Natural killer cell treated with Interleukin-12 subunit alpha and Interleukin-12 subunit beta and Interleukin-15 and Interleukin-18, amount 100 ng/mL, for 72 hours (primary cell): ENCODE measurements at regions not wholly inside any gene's neighbourhood (a gene's known extent, or its start where the extent isn't known, plus 50 kb on each side); places are given as distances from the start of the nearest gene placed in this dataset.
A peak's percentile ranks its signal among the peaks of the same experiment; 100 is the strongest.

Experiments
- ATAC-seq, 2 donors: fragments of 150-1000 bp; cut with Tn5 transposase in 1 of 2; sonication (Bioruptor Pico), chemical (Tn5 transposase) in 1 of 2; 2 replicates each; pipeline ENCODE4 v1.10.0; 2021
- DNase-seq: peaks from one replicate; pipeline ENCODE4 v3.0.0; 2022; ENCODE audit warnings: low spot score
- H3K27ac Mint-ChIP-seq, 2 donors: 1 replicate in 1 of 2; 2 replicates in 1 of 2; pipeline ENCODE4 v1.8.0; 2022; ENCODE audit warnings: mixed read lengths in 2 of 2, mild to moderate bottlenecking in 1 of 2, moderate library complexity in 1 of 2
- H3K27me3 Mint-ChIP-seq, 2 donors: 1 replicate in 1 of 2; 2 replicates in 1 of 2; pipeline ENCODE4 v1.8.0; 2022; ENCODE audit warnings: mixed read lengths in 2 of 2
- H3K36me3 Mint-ChIP-seq: one replicate; pipeline ENCODE4 v1.8.0; 2022; ENCODE audit warnings: mixed read lengths
- H3K4me1 Mint-ChIP-seq, 2 donors: 1 replicate in 1 of 2; 2 replicates in 1 of 2; pipeline ENCODE4 v1.8.0; 2022; ENCODE audit warnings: low read depth in 2 of 2, mixed read lengths in 2 of 2, mild to moderate bottlenecking in 1 of 2
- H3K4me3 Mint-ChIP-seq: one replicate; pipeline ENCODE4 v1.8.0; 2022; ENCODE audit warnings: mixed read lengths
- H3K9me3 Mint-ChIP-seq: 2 replicates; pipeline ENCODE4 v1.8.0; 2022; ENCODE audit warnings: mixed read lengths

- H3K27ac Mint-ChIP-seq = no peak overlapping the region
- ATAC-seq (no peak), DNase-seq (no peak)
- peaks cover 4% of the 10 kb centered on the region for H3K9me3 Mint-ChIP-seq
- no peak overlapping the region for H3K4me3 Mint-ChIP-seq
- H3K36me3 Mint-ChIP-seq = peaks cover 6% of the 10 kb centered on the region
- H3K4me1 Mint-ChIP-seq = peaks cover 3 to 8% of the 10 kb centered on the region in 2 donors
- peaks cover 21 to 22% of the 10 kb centered on the region in 2 donors for H3K27me3 Mint-ChIP-seq
These were observed 130.7 kb upstream of the KLF7 start for GRCh38 chr2:207296265-207296948.

GRCh38 chr2:207300817-207301216 lies 135.1 kb upstream of the KLF7 start:
- no peaks in the 10 kb centered on the region for H3K4me1 Mint-ChIP-seq

GRCh38 chr2:207304761-207305160 lies 139.0 kb upstream of the KLF7 start:
- Mint-ChIP-seq H3K9me3 (no peaks in the 10 kb centered on the region), H3K36me3 (no peaks in the 10 kb centered on the region), H3K27me3 (peaks cover 12 to 33% of the 10 kb centered on the region in 2 donors), H3K4me1 (peaks cover 0 to 7% of the 10 kb centered on the region in 2 donors), H3K4me3 (no peak overlapping the region), H3K27ac (no peak overlapping the region)
- ATAC-seq (no peak), DNase-seq (no peak)

More at GRCh38 chr2:207300817-207301216, 135.1 kb upstream of the KLF7 start:
- no peaks in the 10 kb centered on the region for H3K36me3 Mint-ChIP-seq
- H3K4me3 Mint-ChIP-seq = no peak overlapping the region
- peaks cover 16 to 41% of the 10 kb centered on the region in 2 donors for H3K27me3 Mint-ChIP-seq
- H3K9me3 Mint-ChIP-seq = no peaks in the 10 kb centered on the region
- DNase-seq (no peak), ATAC-seq (no peak)
- no peak overlapping the region for H3K27ac Mint-ChIP-seq

GRCh38 chr2:207308519-207309224 lies 142.9 kb upstream of the KLF7 start:
- no peak overlapping the region for H3K4me3 Mint-ChIP-seq
- ATAC-seq (no peak), DNase-seq (no peak)
- H3K4me1 Mint-ChIP-seq = peaks cover 27 to 35% of the 10 kb centered on the region in 2 donors
- peaks cover 7 to 22% of the 10 kb centered on the region in 2 donors for H3K27me3 Mint-ChIP-seq
- H3K9me3 Mint-ChIP-seq = peaks cover 3% of the 10 kb centered on the region
- peaks cover 17% of the 10 kb centered on the region for H3K36me3 Mint-ChIP-seq
- H3K27ac Mint-ChIP-seq = peak overlapping the region in 1 of 2 donors; percentile 71

GRCh38 chr2:207311316-207312005 lies 145.7 kb upstream of the KLF7 start:
- peak; percentile 99 for ATAC-seq
- Mint-ChIP-seq H3K4me3 (peak overlapping the region; percentile 79), H3K36me3 (peaks cover 17% of the 10 kb centered on the region), H3K27me3 (peaks cover 0 to 2% of the 10 kb centered on the region in 2 donors), H3K9me3 (peaks cover 3% of the 10 kb centered on the region), H3K27ac (peak overlapping the region; percentile 94 to 98), H3K4me1 (peaks cover 32 to 36% of the 10 kb centered on the region in 2 donors)
- DNase-seq = peak; percentile 89

- Mint-ChIP-seq H3K27ac (peak overlapping the region; percentile 94 to 98), H3K27me3 (peaks cover 0 to 2% of the 10 kb centered on the region in 2 donors), H3K9me3 (peaks cover 3% of the 10 kb centered on the region), H3K4me1 (peaks cover 37 to 41% of the 10 kb centered on the region in 2 donors), H3K36me3 (peaks cover 17% of the 10 kb centered on the region), H3K4me3 (peak overlapping the region; percentile 79)
- peak in 1 of 2 donors; percentile 1 for ATAC-seq
- no peak for DNase-seq
These were observed 146.2 kb upstream of the KLF7 start for GRCh38 chr2:207312006-207312356.

GRCh38 chr2:207313947-207314346 lies 148.2 kb upstream of the KLF7 start:
- Mint-ChIP-seq H3K4me1 (peaks cover 52 to 54% of the 10 kb centered on the region in 2 donors), H3K4me3 (no peak overlapping the region), H3K27ac (peak overlapping the region in 1 of 2 donors; percentile 94), H3K27me3 (no peaks in the 10 kb centered on the region), H3K9me3 (peaks cover 3% of the 10 kb centered on the region), H3K36me3 (peaks cover 17% of the 10 kb centered on the region)
- DNase-seq = no peak
- no peak for ATAC-seq

GRCh38 chr2:207315131-207315530 lies 149.4 kb upstream of the KLF7 start:
- peaks cover 4 to 7% of the 10 kb centered on the region in 2 donors for H3K27me3 Mint-ChIP-seq
- peaks cover 17% of the 10 kb centered on the region for H3K36me3 Mint-ChIP-seq
- DNase-seq (no peak), ATAC-seq (no peak)
- H3K4me1 Mint-ChIP-seq = peaks cover 54 to 61% of the 10 kb centered on the region in 2 donors
- no peak overlapping the region for H3K27ac Mint-ChIP-seq
- no peak overlapping the region for H3K4me3 Mint-ChIP-seq
- peaks cover 3% of the 10 kb centered on the region for H3K9me3 Mint-ChIP-seq

GRCh38 chr2:207316484-207316883 lies 150.7 kb upstream of the KLF7 start:
- no peak for ATAC-seq
- H3K4me3 Mint-ChIP-seq = peak overlapping the region; percentile 75
- peaks cover 13% of the 10 kb centered on the region for H3K36me3 Mint-ChIP-seq

GRCh38 chr2:207316906-207317305 lies 151.2 kb upstream of the KLF7 start:
- Mint-ChIP-seq H3K27me3 (peaks cover 6 to 13% of the 10 kb centered on the region in 2 donors), H3K4me3 (peak overlapping the region; percentile 75), H3K36me3 (peaks cover 10% of the 10 kb centered on the region), H3K27ac (peak overlapping the region; percentile 81 to 88), H3K4me1 (peaks cover 42 to 60% of the 10 kb centered on the region in 2 donors), H3K9me3 (peaks cover 2% of the 10 kb centered on the region)
- ATAC-seq = no peak
- DNase-seq = no peak

More at GRCh38 chr2:207316484-207316883, 150.7 kb upstream of the KLF7 start:
- no peak for DNase-seq
- peaks cover 6 to 13% of the 10 kb centered on the region in 2 donors for H3K27me3 Mint-ChIP-seq
- peaks cover 3% of the 10 kb centered on the region for H3K9me3 Mint-ChIP-seq
- H3K27ac Mint-ChIP-seq = peak overlapping the region; percentile 81 to 88
- H3K4me1 Mint-ChIP-seq = peaks cover 46 to 60% of the 10 kb centered on the region in 2 donors

- Mint-ChIP-seq H3K36me3 (peaks cover 4% of the 10 kb centered on the region), H3K9me3 (no peaks in the 10 kb centered on the region), H3K27ac (peak overlapping the region; percentile 81 to 88), H3K4me1 (peaks cover 38 to 54% of the 10 kb centered on the region in 2 donors), H3K27me3 (peaks cover 6 to 13% of the 10 kb centered on the region in 2 donors), H3K4me3 (peak overlapping the region; percentile 75)
- DNase-seq (no peak), ATAC-seq (peak; percentile 88 to 92)
These were observed 151.7 kb upstream of the KLF7 start for GRCh38 chr2:207317378-207317984.

- Mint-ChIP-seq H3K36me3 (no peaks in the 10 kb centered on the region), H3K4me3 (peak overlapping the region; percentile 75), H3K4me1 (peaks cover 31 to 47% of the 10 kb centered on the region in 2 donors), H3K9me3 (no peaks in the 10 kb centered on the region), H3K27me3 (peaks cover 6 to 13% of the 10 kb centered on the region in 2 donors), H3K27ac (peak overlapping the region; percentile 81 to 88)
- ATAC-seq = no peak
- no peak for DNase-seq
These were observed 152.5 kb upstream of the KLF7 start for GRCh38 chr2:207318181-207318628.

GRCh38 chr2:207319316-207319715 lies 153.6 kb upstream of the KLF7 start:
- H3K27ac Mint-ChIP-seq = peak overlapping the region in 1 of 2 donors; percentile 81
- H3K36me3 Mint-ChIP-seq = no peaks in the 10 kb centered on the region

More at GRCh38 chr2:207319316-207319715, 153.6 kb upstream of the KLF7 start:
- H3K4me3 Mint-ChIP-seq = peak overlapping the region; percentile 13
- H3K9me3 Mint-ChIP-seq = no peaks in the 10 kb centered on the region
- DNase-seq (no peak), ATAC-seq (peak; percentile 1 to 45)
- H3K27me3 Mint-ChIP-seq = peaks cover 10 to 13% of the 10 kb centered on the region in 2 donors
- H3K4me1 Mint-ChIP-seq = peaks cover 30 to 48% of the 10 kb centered on the region in 2 donors
